Kidney (tissue), 13 donors: ENCODE measurements at regions not wholly inside any gene's neighbourhood (a gene's known extent, or its start where the extent isn't known, plus 50 kb on each side); places are given as distances from the start of the nearest gene placed in this dataset.

Experiments
- DNase-seq, 5 donors: peaks; one replicate each; pipeline ENCODE4 v3.0.0-alpha.2; 2013 to 2020
- FAIRE-seq: peaks from 2 replicates; lab custom pipeline; 2012; peaks lifted over from hg19 to GRCh38; lab: Jason Lieb, UNC
- H3K27ac ChIP-seq, 2 donors: one replicate each; pipeline ENCODE4 v1.7.0; 2013; ENCODE audit warnings: low read depth in 2 of 2, low read length in 2 of 2, inconsistent platforms in 1 of 2
- H3K27me3 ChIP-seq: one replicate; pipeline ENCODE4 v1.7.1; 2013; ENCODE audit warnings: low read length, inconsistent platforms; ENCODE audit not compliant: control insufficient read depth, insufficient read depth
- H3K36me3 ChIP-seq, 3 donors: one replicate each; pipeline versions ENCODE4 v1.7.0 to v1.7.1; 2013; ENCODE audit warnings: low read length in 3 of 3, control low read depth in 1 of 3, inconsistent platforms in 1 of 3; ENCODE audit not compliant: insufficient read depth in 3 of 3, control insufficient read depth in 2 of 3
- H3K4me1 ChIP-seq, 3 donors: one replicate each; pipeline versions ENCODE4 v1.7.0 to v1.7.1; 2013; ENCODE audit warnings: low read length in 3 of 3, inconsistent platforms in 1 of 3, low read depth in 1 of 3; ENCODE audit not compliant: control insufficient read depth in 2 of 3, insufficient read depth in 2 of 3
- H3K4me3 ChIP-seq, 3 donors: one replicate each; pipeline versions ENCODE4 v1.7.0 to v1.8.1; 2013; ENCODE audit warnings: low read length in 3 of 3, control low read depth in 1 of 3, inconsistent platforms in 1 of 3
- H3K9ac ChIP-seq, 3 donors: one replicate each; pipeline versions ENCODE4 v1.7.0 to v1.7.1; 2013; ENCODE audit warnings: low read length in 3 of 3, control low read depth in 1 of 3, inconsistent platforms in 1 of 3
- H3K9me3 ChIP-seq, 3 donors: one replicate each; pipeline versions ENCODE4 v1.7.0 to v1.7.1; 2013; ENCODE audit warnings: low read length in 3 of 3, control low read depth in 1 of 3, inconsistent platforms in 1 of 3; ENCODE audit not compliant: control insufficient read depth in 2 of 3, insufficient read depth in 1 of 3
- CTCF ChIP-seq: IDR thresholded peaks from 3 replicates; pipeline ENCODE4 v1.5.1; 2012; ENCODE audit warnings: mild to moderate bottlenecking, moderate library complexity, borderline replicate concordance; ENCODE audit not compliant: insufficient read depth; ENCODE audit errors: extremely low read depth
- intact Hi-C: fragments of 100-400 bp; cut with DNase I; formaldehyde crosslinking; loops from one replicate; pipeline ENCODE4 v1.11.1; 2022
- donor health status: control.
- donor health status: control.
- donor health status: control.
- donor health status: control.
- donor health status: control.
- donor health status: DM: yes; HTN: yes; CAD: no.
- donor health status: Normal renal cell carcinoma (clear cell type).

DNA sequence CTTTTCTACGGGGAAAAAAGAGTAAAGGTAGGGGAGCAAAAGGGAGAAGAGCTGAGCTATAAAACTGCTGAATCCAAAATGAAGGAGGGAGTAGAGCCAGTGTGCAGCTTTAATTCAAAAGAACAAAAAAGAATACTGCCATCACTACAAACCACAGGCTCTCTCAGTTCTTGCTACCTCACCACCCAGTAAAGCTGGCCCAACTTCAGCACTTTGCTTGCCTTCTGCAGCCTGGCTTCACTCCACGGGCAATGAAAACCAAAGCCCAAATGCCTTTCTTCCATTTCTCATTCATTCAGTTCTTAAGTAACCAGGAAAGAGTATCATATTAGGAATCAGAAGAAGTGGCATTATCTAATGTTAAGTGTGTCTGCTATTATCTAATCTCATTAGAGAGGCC lies 376.8 kb downstream of the BCOR start:
- no peaks in the 10 kb centered on the region for H3K9me3 ChIP-seq
- H3K27ac ChIP-seq = no peak overlapping the region
- peaks cover 0 to 12% (median 4%) of the 10 kb centered on the region in 3 donors for H3K4me1 ChIP-seq
- peaks cover 3% of the 10 kb centered on the region for H3K27me3 ChIP-seq
- no peak for TF ChIP-seq CTCF
- DNase-seq (no peak), FAIRE-seq (no peak)
- intact Hi-C loops = no loop called here
- no peak overlapping the region for H3K4me3 ChIP-seq
- no peak overlapping the region for H3K9ac ChIP-seq
- no peaks in the 10 kb centered on the region for H3K36me3 ChIP-seq

- Histone ChIP-seq H3K36me3 (no peaks in the 10 kb centered on the region), H3K9ac (no peak overlapping the region), H3K4me3 (no peak overlapping the region), H3K27me3 (peaks cover 3% of the 10 kb centered on the region), H3K9me3 (no peaks in the 10 kb centered on the region), H3K4me1 (peaks cover 0 to 10% (median 0%) of the 10 kb centered on the region in 3 donors), H3K27ac (no peak overlapping the region)
- no peak for TF ChIP-seq CTCF
- FAIRE-seq = peak; percentile 35
- intact Hi-C loops = no loop called here
- peak in 1 of 5 donors; percentile 32 for DNase-seq
Observed at GRCh38 chrX:39721566-39722279, 376.0 kb downstream of the BCOR start.

DNA sequence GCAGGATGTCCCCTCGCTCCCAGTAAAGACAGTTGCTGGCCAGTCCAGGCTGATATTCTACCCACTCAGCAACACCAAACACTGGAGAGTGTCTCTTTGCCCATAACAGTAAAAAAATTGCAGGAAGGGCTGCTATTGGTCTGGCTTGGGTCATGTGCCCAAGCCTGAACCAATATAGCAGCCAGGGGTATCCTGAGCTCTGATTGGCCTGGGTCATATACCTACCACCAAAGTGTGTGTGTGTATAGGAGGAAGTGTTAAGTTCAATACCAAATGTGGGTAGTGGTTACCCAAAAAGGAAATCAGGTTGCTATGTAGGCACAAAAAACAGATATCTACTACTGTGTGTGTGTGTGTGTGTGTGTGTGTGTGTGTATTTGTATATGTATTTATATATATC lies 373.2 kb downstream of the BCOR start:
- no peak for TF ChIP-seq CTCF
- no peak overlapping the region for H3K27ac ChIP-seq
- H3K27me3 ChIP-seq = peaks cover 3% of the 10 kb centered on the region
- DNase-seq (no peak), FAIRE-seq (no peak)
- H3K9me3 ChIP-seq = peaks cover 0 to 2% (median 0%) of the 10 kb centered on the region in 3 donors
- H3K9ac ChIP-seq = no peak overlapping the region
- intact Hi-C loops = no loop called here
- no peaks in the 10 kb centered on the region for H3K36me3 ChIP-seq
- H3K4me1 ChIP-seq = peaks cover 2 to 13% (median 3%) of the 10 kb centered on the region in 3 donors
- H3K4me3 ChIP-seq = no peak overlapping the region
